GM20431 (cell line): ENCODE measurements at regions not wholly inside any gene's neighbourhood (a gene's known extent, or its start where the extent isn't known, plus 50 kb on each side); places are given as distances from the start of the nearest gene placed in this dataset.

Experiments used
- in situ Hi-C: fragments of 300-500 bp; cut with MseI, MboI; formaldehyde crosslinking; loops from one replicate; pipeline ENCODE4 v1.15.0; 2020; ENCODE audit warnings: low sequenced_read_pairs; ENCODE audit not compliant: unreplicated experiment

DNA sequence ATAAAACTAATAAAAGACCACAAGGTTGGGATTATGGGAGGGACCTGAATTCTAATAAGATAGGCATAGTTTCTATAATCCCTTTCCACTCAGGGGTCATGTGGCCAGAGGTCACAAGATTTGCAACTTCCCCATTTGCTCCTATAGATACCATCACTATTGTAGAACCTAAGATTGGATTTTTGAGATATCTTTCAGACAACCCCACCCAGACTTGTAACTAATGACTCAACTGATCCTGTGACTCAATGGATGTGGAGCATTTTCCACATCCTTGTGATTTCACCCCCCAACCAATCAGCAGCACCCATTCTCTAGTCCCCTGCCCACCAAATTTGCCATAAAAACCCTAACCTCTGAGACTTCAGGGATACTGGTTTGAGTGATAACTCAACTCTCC, 51.9 kb upstream of the PIK3AP1 start:
- in situ Hi-C loops = loop anchor here (25.0 kb wide), 1 partner anchor 440 kb away; no protein-coding TSS in a partner anchor

DNA sequence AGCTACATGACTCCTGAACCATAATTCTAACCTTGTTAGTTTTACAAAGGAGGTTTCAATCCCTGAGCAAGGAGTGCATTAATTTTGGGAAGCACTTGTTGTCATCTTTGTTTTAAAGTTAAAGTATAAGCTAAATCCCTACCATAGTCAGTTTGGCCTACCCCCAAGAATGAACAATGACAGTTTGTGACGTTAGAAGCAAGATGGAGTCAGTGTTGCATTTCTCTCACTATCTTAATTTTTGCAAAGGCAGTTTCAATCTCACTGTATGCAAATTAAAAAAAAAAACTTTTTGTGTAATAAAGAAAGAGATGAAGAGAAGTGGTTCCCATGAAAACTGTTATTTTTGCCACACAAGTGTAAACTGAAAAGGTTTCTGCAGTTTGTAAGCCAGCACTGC, 50.7 kb upstream of the PIK3AP1 start:
- in situ Hi-C loops = loop anchor here (25.0 kb wide), 1 partner anchor 441 kb away; no protein-coding TSS in a partner anchor
